ENCODE measurements at regions not wholly inside any gene's neighbourhood (a gene's known extent, or its start where the extent isn't known, plus 50 kb on each side); places are given as distances from the start of the nearest gene placed in this dataset.

- TF ChIP-seq CTCF (IDR thresholded peaks at IDR 0.05) (no peak), POLR2A (IDR thresholded peaks at IDR 0.05) (no peak), EP300 (IDR thresholded peaks at IDR 0.05) (no peak)
These were observed 398.3 kb downstream of the IRX2 start for GRCh38 chr5:2353211-2353610.

All from ovary (tissue), 3 donors.